ENCODE measurements at regions not wholly inside any gene's neighbourhood (a gene's known extent, or its start where the extent isn't known, plus 50 kb on each side); places are given as distances from the start of the nearest gene placed in this dataset.

DNA sequence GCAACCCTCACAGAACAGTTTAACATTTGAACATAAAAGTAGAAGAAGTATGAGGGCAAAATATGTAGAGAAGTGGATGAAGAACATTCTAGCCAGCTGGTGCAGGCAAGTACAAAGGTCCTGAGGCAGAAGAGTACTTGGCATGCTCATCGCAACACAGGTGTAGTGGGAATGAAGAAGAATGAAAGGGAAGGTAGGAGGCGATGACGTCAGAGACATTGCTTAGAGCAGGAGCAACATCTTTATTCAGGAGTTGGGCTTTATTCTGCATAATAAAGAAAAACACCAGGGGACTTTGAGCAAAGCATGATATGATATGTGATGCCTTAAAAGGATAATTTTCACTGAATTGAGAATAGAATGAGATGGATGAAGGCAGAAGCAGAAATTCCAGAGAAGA is 570.6 kb upstream of the CDH9 start:
- Histone ChIP-seq H3K27me3 (ENCODE audit: control insufficient read depth in 2 of 2, insufficient read depth in 2 of 2, low read length in 2 of 2) (no peaks in the 10 kb centered on the region), H3K9ac (replicated peaks; ENCODE audit: extremely low read depth, insufficient read depth, low read length) (no peak overlapping the region), H3K4me2 (ENCODE audit: insufficient read depth, low read length) (no peak overlapping the region), H3K27ac (ENCODE audit: insufficient read depth, low read depth, low read length) (no peak overlapping the region), H3K36me3 (ENCODE audit: control insufficient read depth in 2 of 2, extremely low read depth in 1 of 2, insufficient read depth in 2 of 2, low read length in 2 of 2) (no peaks in the 10 kb centered on the region), H3K4me3 (replicated peaks in 1 of 3; ENCODE audit: insufficient read depth in 1 of 3, low read depth in 1 of 3, low read length in 3 of 3) (no peak overlapping the region), H3K9me3 (replicated peaks; ENCODE audit: control insufficient read depth, insufficient read depth, low read length) (peaks cover 2% of the 10 kb centered on the region), H4K20me1 (replicated peaks; ENCODE audit: control insufficient read depth, extremely low read depth, insufficient read depth, low read length) (no peaks in the 10 kb centered on the region), H3K79me2 (ENCODE audit: control insufficient read depth, insufficient read depth, low read length) (no peaks in the 10 kb centered on the region), H3K9me1 (replicated peaks; ENCODE audit: control insufficient read depth, extremely low read depth, insufficient read depth, low read length) (no peaks in the 10 kb centered on the region), H2AFZ (ENCODE audit: low read depth, low read length) (no peak overlapping the region), H3K4me1 (ENCODE audit: control insufficient read depth, extremely low read depth, insufficient read depth, low read length) (no peaks in the 10 kb centered on the region)
- DNase-seq (ENCODE audit: low read depth, low spot score), result no peak
- ChIA-PET CTCF (no interaction called here), POLR2A (no interaction called here)
- dilution Hi-C loops (cut with MboI; ENCODE audit: extremely low pct_ligation_motif_present, low sequenced_read_pairs) (no loop called here), intact Hi-C loops (cut with micrococcal nuclease) (no loop called here)
- TF ChIP-seq POLR2AphosphoS5 (IDR thresholded peaks at IDR 0.05; ENCODE audit: insufficient read depth, low read depth, low read length), result no peak
- no peak for TF ChIP-seq MYC (IDR thresholded peaks at IDR 0.05; ENCODE audit: low read depth, low read length)
- FAIRE-seq, result no peak
- BruUV-seq (replicated peaks), result no TSS peak

DNA sequence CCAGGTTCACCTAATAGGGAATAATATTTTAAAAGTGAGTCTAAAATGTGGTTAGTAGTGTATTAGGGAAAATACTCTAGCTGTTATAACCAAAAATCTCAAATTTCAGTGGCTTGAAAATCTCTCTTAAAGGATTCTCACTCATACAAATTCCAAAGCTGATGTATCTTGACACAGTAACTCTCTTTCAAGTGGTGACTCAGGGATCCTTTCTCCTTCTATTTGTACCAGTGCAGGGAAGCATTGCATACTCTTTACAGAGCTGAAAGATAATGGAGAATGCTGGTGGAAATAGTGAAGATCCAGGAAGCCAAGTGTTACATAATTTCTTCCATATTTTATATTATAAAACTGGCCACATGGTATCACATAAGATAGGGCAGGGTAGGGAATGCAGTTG is 560.2 kb upstream of the CDH9 start:
- no peak overlapping the region for H3K9ac ChIP-seq (replicated peaks; ENCODE audit: extremely low read depth, insufficient read depth, low read length)
- no peak overlapping the region for H2AFZ ChIP-seq (ENCODE audit: low read depth, low read length)
- no peaks in the 10 kb centered on the region for H3K79me2 ChIP-seq (ENCODE audit: control insufficient read depth, insufficient read depth, low read length)
- no peak overlapping the region for H3K4me3 ChIP-seq (replicated peaks in 1 of 3; ENCODE audit: insufficient read depth in 1 of 3, low read depth in 1 of 3, low read length in 3 of 3)
- no peaks in the 10 kb centered on the region for H3K9me1 ChIP-seq (replicated peaks; ENCODE audit: control insufficient read depth, extremely low read depth, insufficient read depth, low read length)
- ChIA-PET CTCF (no interaction called here), POLR2A (no interaction called here)
- BruUV-seq (replicated peaks), result no TSS peak
- DNase-seq (ENCODE audit: low read depth, low spot score), result no peak
- no peak overlapping the region for H3K27ac ChIP-seq (ENCODE audit: insufficient read depth, low read depth, low read length)
- no peaks in the 10 kb centered on the region for H3K4me1 ChIP-seq (ENCODE audit: control insufficient read depth, extremely low read depth, insufficient read depth, low read length)
- dilution Hi-C loops (cut with MboI; ENCODE audit: extremely low pct_ligation_motif_present, low sequenced_read_pairs) (no loop called here), intact Hi-C loops (cut with micrococcal nuclease) (no loop called here)
- no peaks in the 10 kb centered on the region for H4K20me1 ChIP-seq (replicated peaks; ENCODE audit: control insufficient read depth, extremely low read depth, insufficient read depth, low read length)
- no peak for FAIRE-seq
- peaks cover 2% of the 10 kb centered on the region for H3K9me3 ChIP-seq (replicated peaks; ENCODE audit: control insufficient read depth, insufficient read depth, low read length)
- no peaks in the 10 kb centered on the region for H3K36me3 ChIP-seq (ENCODE audit: control insufficient read depth in 2 of 2, extremely low read depth in 1 of 2, insufficient read depth in 2 of 2, low read length in 2 of 2)
- H3K4me2 ChIP-seq (ENCODE audit: insufficient read depth, low read length), result no peak overlapping the region
- no peaks in the 10 kb centered on the region for H3K27me3 ChIP-seq (ENCODE audit: control insufficient read depth in 2 of 2, insufficient read depth in 2 of 2, low read length in 2 of 2)
- TF ChIP-seq POLR2A (IDR thresholded peaks at IDR 0.05; ENCODE audit: low read depth, low read length) (no peak), POLR2AphosphoS5 (IDR thresholded peaks at IDR 0.05; ENCODE audit: insufficient read depth, low read depth, low read length) (no peak), JUN (IDR thresholded peaks at IDR 0.05; ENCODE audit: borderline replicate concordance, insufficient read depth, insufficient read length, low read depth) (no peak), EZH2 (IDR thresholded peaks at IDR 0.05; ENCODE audit: borderline replicate concordance, low read depth, low read length, severe bottlenecking) (no peak), FOS (IDR thresholded peaks at IDR 0.05; ENCODE audit: borderline replicate concordance, insufficient read depth, low read length) (no peak), GATA2 (IDR thresholded peaks at IDR 0.05; ENCODE audit: insufficient read depth, insufficient read length, low read depth, low read length) (no peak), MYC (IDR thresholded peaks at IDR 0.05; ENCODE audit: low read depth, low read length) (no peak)
- TF ChIP-seq, protein P1, sequence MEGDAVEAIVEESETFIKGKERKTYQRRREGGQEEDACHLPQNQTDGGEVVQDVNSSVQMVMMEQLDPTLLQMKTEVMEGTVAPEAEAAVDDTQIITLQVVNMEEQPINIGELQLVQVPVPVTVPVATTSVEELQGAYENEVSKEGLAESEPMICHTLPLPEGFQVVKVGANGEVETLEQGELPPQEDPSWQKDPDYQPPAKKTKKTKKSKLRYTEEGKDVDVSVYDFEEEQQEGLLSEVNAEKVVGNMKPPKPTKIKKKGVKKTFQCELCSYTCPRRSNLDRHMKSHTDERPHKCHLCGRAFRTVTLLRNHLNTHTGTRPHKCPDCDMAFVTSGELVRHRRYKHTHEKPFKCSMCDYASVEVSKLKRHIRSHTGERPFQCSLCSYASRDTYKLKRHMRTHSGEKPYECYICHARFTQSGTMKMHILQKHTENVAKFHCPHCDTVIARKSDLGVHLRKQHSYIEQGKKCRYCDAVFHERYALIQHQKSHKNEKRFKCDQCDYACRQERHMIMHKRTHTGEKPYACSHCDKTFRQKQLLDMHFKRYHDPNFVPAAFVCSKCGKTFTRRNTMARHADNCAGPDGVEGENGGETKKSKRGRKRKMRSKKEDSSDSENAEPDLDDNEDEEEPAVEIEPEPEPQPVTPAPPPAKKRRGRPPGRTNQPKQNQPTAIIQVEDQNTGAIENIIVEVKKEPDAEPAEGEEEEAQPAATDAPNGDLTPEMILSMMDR (IDR thresholded peaks at IDR 0.05; ENCODE audit: extremely low read depth in 1 of 2, insufficient read depth in 1 of 2, low read depth in 1 of 2, low read length in 2 of 2), result no peak
- TF ChIP-seq, protein P2, sequence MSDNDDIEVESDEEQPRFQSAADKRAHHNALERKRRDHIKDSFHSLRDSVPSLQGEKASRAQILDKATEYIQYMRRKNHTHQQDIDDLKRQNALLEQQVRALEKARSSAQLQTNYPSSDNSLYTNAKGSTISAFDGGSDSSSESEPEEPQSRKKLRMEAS (IDR thresholded peaks at IDR 0.05; ENCODE audit: insufficient read depth, insufficient read length), result no peak

Measured in endothelial cell of umbilical vein (primary cell).